ENCODE measurements at regions not wholly inside any gene's neighbourhood (a gene's known extent, or its start where the extent isn't known, plus 50 kb on each side); places are given as distances from the start of the nearest gene placed in this dataset.

- no peak for DNase-seq
These were observed 220.9 kb upstream of the PKDCC start for GRCh38 chr2:41826921-41827320.

- no peak for DNase-seq
These were observed 220.4 kb upstream of the PKDCC start for GRCh38 chr2:41827354-41827971.

GRCh38 chr2:41828052-41828643, 219.7 kb upstream of the PKDCC start:
- no peak for DNase-seq

- no peak for DNase-seq
These were observed 218.8 kb upstream of the PKDCC start for GRCh38 chr2:41829052-41829451.

- no peak for DNase-seq
These were observed 217.2 kb upstream of the PKDCC start for GRCh38 chr2:41830600-41830999.

- no peak for DNase-seq
These were observed 215.6 kb upstream of the PKDCC start for GRCh38 chr2:41832218-41832617.

- no peak for DNase-seq
These were observed 212.4 kb upstream of the PKDCC start for GRCh38 chr2:41835401-41835800.

- peak in 4 of 6 experiments; percentile 2 to 9 (median 5) for DNase-seq
These were observed 210.9 kb upstream of the PKDCC start for GRCh38 chr2:41836948-41837347.

- DNase-seq = no peak
These were observed 210.2 kb upstream of the PKDCC start for GRCh38 chr2:41837610-41838009.

- DNase-seq = peak; percentile 95 to 97 (median 96)
These were observed 206.9 kb upstream of the PKDCC start for GRCh38 chr2:41840702-41841551.

- no peak for DNase-seq
These were observed 200.9 kb upstream of the PKDCC start for GRCh38 chr2:41846962-41847361.

GRCh38 chr2:41847744-41848441, 199.9 kb upstream of the PKDCC start:
- no peak for DNase-seq

- no peak for DNase-seq
These were observed 196.3 kb upstream of the PKDCC start for GRCh38 chr2:41851554-41851953.

- peak in 1 of 6 experiments; percentile 2 for DNase-seq
These were observed 194.2 kb upstream of the PKDCC start for GRCh38 chr2:41853427-41854191.

- no peak for DNase-seq
These were observed 193.6 kb upstream of the PKDCC start for GRCh38 chr2:41854227-41854626.

- DNase-seq = no peak
These were observed 190.9 kb upstream of the PKDCC start for GRCh38 chr2:41856946-41857345.

- no peak for DNase-seq
These were observed 188.0 kb upstream of the PKDCC start for GRCh38 chr2:41859615-41860514.

- DNase-seq = no peak
These were observed 184.8 kb upstream of the PKDCC start for GRCh38 chr2:41863062-41863461.

- no peak for DNase-seq
These were observed 182.6 kb upstream of the PKDCC start for GRCh38 chr2:41865263-41865662.

GRCh38 chr2:41867553-41867952, 180.3 kb upstream of the PKDCC start:
- no peak for DNase-seq

- DNase-seq = peak; percentile 33 to 63 (median 54)
These were observed 178.1 kb upstream of the PKDCC start for GRCh38 chr2:41869542-41870264.

Data from stimulated activated naive CD4-positive, alpha-beta T cell (primary cell).